ENCODE measurements at regions not wholly inside any gene's neighbourhood (a gene's known extent, or its start where the extent isn't known, plus 50 kb on each side); places are given as distances from the start of the nearest gene placed in this dataset.

GRCh38 chr6:22145376-22145775 is 151.5 kb downstream of the PRL start:
- Histone ChIP-seq H3K4me3 (no peak overlapping the region), H3K36me3 (ENCODE audit: low read depth) (no peaks in the 10 kb centered on the region), H3K9me3 (no peaks in the 10 kb centered on the region), H3K4me1 (ENCODE audit: low read depth) (peaks cover 10% of the 10 kb centered on the region)
- no peak for TF ChIP-seq CTCF (IDR thresholded peaks at IDR 0.05)
- intact Hi-C loops (cut with DNase I, micrococcal nuclease): no loop called here
- DNase-seq (no peak), ATAC-seq (no peak)

- no peaks in the 10 kb centered on the region for H3K9me3 ChIP-seq
- H3K4me1 ChIP-seq (ENCODE audit: low read depth): peaks cover 10% of the 10 kb centered on the region
- no peaks in the 10 kb centered on the region for H3K36me3 ChIP-seq (ENCODE audit: low read depth)
- H3K4me3 ChIP-seq: no peak overlapping the region
- intact Hi-C loops (cut with DNase I, micrococcal nuclease): no loop called here
- TF ChIP-seq CTCF (IDR thresholded peaks at IDR 0.05): no peak
- no peak for ATAC-seq
- DNase-seq: peak in 2 of 3 donors; percentile 19 to 21
Observed at GRCh38 chr6:22145823-22146677, 150.8 kb downstream of the PRL start.

GRCh38 chr6:22146678-22146930 is 150.2 kb downstream of the PRL start:
- Histone ChIP-seq H3K4me3 (no peak overlapping the region), H3K9me3 (no peaks in the 10 kb centered on the region), H3K4me1 (ENCODE audit: low read depth) (peaks cover 10% of the 10 kb centered on the region), H3K36me3 (ENCODE audit: low read depth) (no peaks in the 10 kb centered on the region)
- TF ChIP-seq CTCF (IDR thresholded peaks at IDR 0.05): no peak
- intact Hi-C loops (cut with DNase I, micrococcal nuclease): no loop called here
- DNase-seq (peak in 2 of 3 donors; percentile 27 to 53), ATAC-seq (no peak)

GRCh38 chr6:22146931-22147701 is 149.7 kb downstream of the PRL start:
- H3K4me1 ChIP-seq (ENCODE audit: low read depth): peaks cover 10% of the 10 kb centered on the region

More at GRCh38 chr6:22146931-22147701, 149.7 kb downstream of the PRL start:
- Histone ChIP-seq H3K36me3 (ENCODE audit: low read depth) (no peaks in the 10 kb centered on the region), H3K9me3 (no peaks in the 10 kb centered on the region), H3K4me3 (no peak overlapping the region)
- no peak for ATAC-seq
- TF ChIP-seq CTCF (IDR thresholded peaks at IDR 0.05): no peak
- intact Hi-C loops (cut with DNase I, micrococcal nuclease): no loop called here
- peak; percentile 5 to 16 (median 15) for DNase-seq
